Heart right ventricle (tissue), 16 donors: ENCODE measurements at regions not wholly inside any gene's neighbourhood (a gene's known extent, or its start where the extent isn't known, plus 50 kb on each side); places are given as distances from the start of the nearest gene placed in this dataset.

ENCODE experiments used
- ATAC-seq, 8 donors: fragments of 200-7000 bp; cut with Tn5 transposase; one replicate each; pipeline ENCODE4 v1.9.1; 2020; ENCODE audit warnings: mild to moderate bottlenecking in 8 of 8, moderate library complexity in 8 of 8, moderate number of reproducible peaks in 1 of 8
- DNase-seq, 2 donors: peaks; one replicate each; pipeline ENCODE4 v3.0.0-alpha.2; 2020
- H3K27ac ChIP-seq, 10 donors: fragments of 200-600 bp; sonication (generic) in 2 of 10; one replicate each; pipeline versions ENCODE4 v1.5.0 to v1.8.0; 2020 to 2022; ENCODE audit warnings: mild to moderate bottlenecking in 3 of 10
- H3K27me3 ChIP-seq, 7 donors: fragments of 200-600 bp; one replicate each; pipeline ENCODE4 v1.8.0; 2021 to 2022; ENCODE audit warnings: mild to moderate bottlenecking in 2 of 7
- H3K36me3 ChIP-seq, 9 donors: fragments of 200-600 bp; sonication (generic) in 1 of 9; one replicate each; pipeline versions ENCODE4 v1.5.0 to v1.8.0; 2020 to 2022; ENCODE audit warnings: mild to moderate bottlenecking in 2 of 9
- H3K4me1 ChIP-seq, 9 donors: fragments of 200-600 bp; sonication (generic) in 1 of 9; one replicate each; pipeline versions ENCODE4 v1.5.0 to v1.8.0; 2020 to 2022; ENCODE audit warnings: mild to moderate bottlenecking in 4 of 9
- H3K4me3 ChIP-seq, 10 donors: fragments of 200-600 bp; sonication (generic) in 2 of 10; one replicate each; pipeline versions ENCODE4 v1.5.0 to v1.8.0; 2020 to 2022; ENCODE audit warnings: mild to moderate bottlenecking in 7 of 10, moderate library complexity in 2 of 10
- H3K9me3 ChIP-seq, 11 donors: fragments of 200-600 bp in 10 of 11; sonication (generic) in 2 of 11; one replicate each; pipeline versions ENCODE4 v1.5.0 to v1.8.0; 2013 to 2022; ENCODE audit warnings: mild to moderate bottlenecking in 2 of 11, control low read depth in 1 of 11, moderate library complexity in 1 of 11
- CTCF ChIP-seq, 9 donors: fragments of 200-600 bp; sonication (generic) in 2 of 9; IDR thresholded peaks; one replicate each; pipeline versions ENCODE4 v1.5.0 to v1.8.0; 2021 to 2022; ENCODE audit warnings: antibody characterized with exemption in 9 of 9, mild to moderate bottlenecking in 5 of 9, moderate library complexity in 1 of 9
- WGBS, 2 donors: extraction: QIAGEN DNeasy Blood & Tissue Kit; methylation state at CpG; one replicate each; pipeline ENCODE4 v1.1.7; 2013; ENCODE audit warnings: inconsistent platforms in 1 of 2; 5-methylcytosine and 5-hydroxymethylcytosine counted together
- intact Hi-C, 10 donors: fragments of 100-400 bp; cut with DNase I; formaldehyde crosslinking; loops; one replicate each; pipeline versions ENCODE4 v1.11.1 to v1.14.2; 2022
- donor health status: Arrhythmogenic right ventricular cardiomyopathy.
- donor health status: ischemic (EF 13 %, LVEDD 7.1; RV severe dilation, severe dysfunction).
- donor health status: healthy with polysubstance abuse.
- donor health status: DM: no; HTN: yes; CAD: no.
- donor health status: DM: no; HTN: no; CAD: no.
- donor health status: ischemic (EF 25% LVEDD 6.9; RV normal size, moderate dysfunction).
- donor health status: ischemic (EF 25% LVEDD 5.7; RV mildly dilated, moderate dysfunction).
- donor health status: healthy.
- donor health status: DM: yes; HTN: yes; CAD: no.
- donor health status: Ischemic cardiomyopathy.
- donor health status: ischemic (EF 35%, LVEDD 5.7; RV mildly dilated, moderate dysfunction).
- donor health status: nonischemic (EF 11% LVEDD 7.7; RV severe dilation, severe dysfunction).
- donor health status: DM: yes; HTN: yes; CAD: no.
- donor health status: PGD.
- donor health status: ischemic (EF 29% LVEDD 5.4; RV normal size, mild dysfunction).
- donor health status: nonischemic (EF 23%, LVEDD 6.1; RV moderate dilation, normal function).

- Histone ChIP-seq H3K9me3 (no peaks in the 10 kb centered on the region), H3K4me3 (no peak overlapping the region), H3K36me3 (no peaks in the 10 kb centered on the region), H3K4me1 (peaks cover 0 to 31% (median 9%) of the 10 kb centered on the region in 9 donors), H3K27me3 (no peaks in the 10 kb centered on the region), H3K27ac (peak overlapping the region in 1 of 10 donors; percentile 38)
- WGBS, 2 donors: 74 to 85% methylated on average over 7 of the region's 7 CpGs
- no peak for DNase-seq
- ATAC-seq: no peak
- intact Hi-C loops: no loop called here
- TF ChIP-seq CTCF (IDR thresholded peaks at IDR 0.05): no peak
These were observed 160.6 kb downstream of the ZDHHC21 start for GRCh38 chr9:14532456-14533115.

- Histone ChIP-seq H3K27me3 (no peaks in the 10 kb centered on the region), H3K4me1 (peaks cover 0 to 31% (median 9%) of the 10 kb centered on the region in 9 donors), H3K4me3 (no peak overlapping the region), H3K9me3 (no peaks in the 10 kb centered on the region), H3K36me3 (no peaks in the 10 kb centered on the region), H3K27ac (no peak overlapping the region)
- intact Hi-C loops: no loop called here
- no peak for DNase-seq
- 85 to 86% methylated on average over 15 of the region's 15 CpGs for WGBS, 2 donors
- no peak for ATAC-seq
- no peak for TF ChIP-seq CTCF (IDR thresholded peaks at IDR 0.05)
These were observed 161.6 kb downstream of the ZDHHC21 start for GRCh38 chr9:14531341-14532269.

DNA sequence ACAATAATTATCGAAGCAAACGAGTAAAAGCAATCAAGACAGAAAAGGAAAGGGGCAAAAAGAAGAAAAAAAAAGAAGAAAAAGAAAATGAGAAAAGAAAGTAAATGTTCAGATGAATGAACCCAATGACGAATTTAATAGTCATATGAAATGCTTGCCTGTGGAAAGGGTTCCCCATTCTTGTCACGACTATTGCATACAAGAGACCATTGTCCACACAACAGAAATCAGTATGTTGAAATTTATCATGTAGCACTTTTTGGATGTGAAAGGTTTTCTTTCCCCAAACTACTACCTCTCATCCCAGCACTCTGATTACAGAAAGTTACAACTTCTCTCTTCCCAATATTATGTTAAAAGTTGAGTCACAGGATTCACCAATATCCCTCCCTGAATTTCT is 162.4 kb downstream of the ZDHHC21 start:
- WGBS, 2 donors: 87 to 97% methylated on average over 4 of the region's 4 CpGs
- intact Hi-C loops: no loop called here
- no peak for ATAC-seq

More for the DNA sequence above, 162.4 kb downstream of the ZDHHC21 start:
- Histone ChIP-seq H3K4me1 (peaks cover 0 to 30% (median 9%) of the 10 kb centered on the region in 9 donors), H3K4me3 (no peak overlapping the region), H3K27me3 (no peaks in the 10 kb centered on the region), H3K9me3 (no peaks in the 10 kb centered on the region), H3K36me3 (no peaks in the 10 kb centered on the region), H3K27ac (no peak overlapping the region)
- no peak for DNase-seq
- no peak for TF ChIP-seq CTCF (IDR thresholded peaks at IDR 0.05)
